Bronchial epithelial cell (primary cell): ENCODE measurements at regions not wholly inside any gene's neighbourhood (a gene's known extent, or its start where the extent isn't known, plus 50 kb on each side); places are given as distances from the start of the nearest gene placed in this dataset.

Experiments used
- DNase-seq: peaks from one replicate; pipeline ENCODE4 v3.0.0-alpha.2; 2010; ENCODE audit warnings: low read depth
- FAIRE-seq: peaks from 2 replicates; lab custom pipeline; 2011; peaks lifted over from hg19 to GRCh38; lab: Jason Lieb, UNC
- H3K27me3 ChIP-seq: 2 replicates; pipeline ENCODE4 v1.5.1; 2011; ENCODE audit warnings: low read length; ENCODE audit not compliant: control insufficient read depth, insufficient read depth
- H3K36me3 ChIP-seq: 2 replicates; pipeline ENCODE4 v1.5.1; 2011; ENCODE audit warnings: low read length; ENCODE audit not compliant: control insufficient read depth, insufficient read depth
- H3K4me3 ChIP-seq: 2 replicates; pipeline ENCODE4 v1.5.1; 2011; ENCODE audit warnings: mild to moderate bottlenecking, low read depth, low read length, control low read depth
- CTCF ChIP-seq: IDR thresholded peaks from 2 replicates; pipeline ENCODE4 v1.5.1; 2011; ENCODE audit warnings: mild to moderate bottlenecking, moderate library complexity, low read length, control low read depth, inconsistent platforms; ENCODE audit not compliant: insufficient read depth, severe bottlenecking

GRCh38 chr5:68161156-68161555 lies 54.4 kb upstream of the PIK3R1 start:
- H3K36me3 ChIP-seq: no peaks in the 10 kb centered on the region
- H3K4me3 ChIP-seq: no peak overlapping the region
- no peaks in the 10 kb centered on the region for H3K27me3 ChIP-seq
- no peak for FAIRE-seq
- DNase-seq: no peak
- TF ChIP-seq CTCF: no peak

GRCh38 chr5:68159224-68159951 lies 56.2 kb upstream of the PIK3R1 start:
- TF ChIP-seq CTCF: no peak
- no peak for DNase-seq
- Histone ChIP-seq H3K4me3 (no peak overlapping the region), H3K27me3 (no peaks in the 10 kb centered on the region), H3K36me3 (no peaks in the 10 kb centered on the region)
- peak; percentile 43 for FAIRE-seq

- Histone ChIP-seq H3K27me3 (no peaks in the 10 kb centered on the region), H3K4me3 (no peak overlapping the region), H3K36me3 (no peaks in the 10 kb centered on the region)
- TF ChIP-seq CTCF: no peak
- FAIRE-seq: no peak
- DNase-seq: no peak
Measured at GRCh38 chr5:68155940-68156339, 59.6 kb upstream of the PIK3R1 start.

- Histone ChIP-seq H3K27me3 (no peaks in the 10 kb centered on the region), H3K36me3 (no peaks in the 10 kb centered on the region), H3K4me3 (no peak overlapping the region)
- FAIRE-seq (no peak), DNase-seq (no peak)
- no peak for TF ChIP-seq CTCF
Measured at GRCh38 chr5:68154119-68154857, 61.3 kb upstream of the PIK3R1 start.

GRCh38 chr5:68151812-68152211 lies 63.7 kb upstream of the PIK3R1 start:
- no peak for DNase-seq
- no peaks in the 10 kb centered on the region for H3K27me3 ChIP-seq
- H3K36me3 ChIP-seq: no peaks in the 10 kb centered on the region
- no peak for TF ChIP-seq CTCF
- no peak for FAIRE-seq
- no peak overlapping the region for H3K4me3 ChIP-seq
